Tibial artery (tissue), 4 donors: ENCODE measurements at regions not wholly inside any gene's neighbourhood (a gene's known extent, or its start where the extent isn't known, plus 50 kb on each side); places are given as distances from the start of the nearest gene placed in this dataset.

Experiments
- DNase-seq, 2 donors: peaks; one replicate each; pipeline ENCODE4 v3.0.0-alpha.2; 2019
- H3K27ac ChIP-seq, 2 donors: fragments of 200-600 bp; sonication (generic) in 1 of 2; 1 replicate in 1 of 2; 2 replicates in 1 of 2; pipeline ENCODE4 v1.5.1; 2018 to 2019; ENCODE audit warnings: mild to moderate bottlenecking in 1 of 2
- H3K27me3 ChIP-seq, 2 donors: fragments of 200-600 bp; sonication (generic) in 1 of 2; one replicate each; pipeline versions ENCODE4 v1.5.1 to v1.6.0; 2016 to 2019
- H3K36me3 ChIP-seq, 3 donors: fragments of 200-600 bp; sonication (generic) in 2 of 3; one replicate each; pipeline ENCODE4 v1.5.1; 2016 to 2019; ENCODE audit warnings: mild to moderate bottlenecking in 2 of 3
- H3K4me1 ChIP-seq, 4 donors: fragments of 200-600 bp; sonication (generic) in 2 of 4; 1 replicate in 3 of 4; 2 replicates in 1 of 4; pipeline ENCODE4 v1.5.1; 2016 to 2019
- H3K4me3 ChIP-seq, 2 donors: fragments of 200-600 bp; sonication (generic) in 1 of 2; 1 replicate in 1 of 2; 2 replicates in 1 of 2; pipeline ENCODE4 v1.5.1; 2018 to 2019; ENCODE audit warnings: mild to moderate bottlenecking in 2 of 2
- H3K9me3 ChIP-seq, 3 donors: fragments of 200-600 bp; sonication (generic) in 1 of 3; one replicate each; pipeline ENCODE4 v1.5.1; 2016 to 2019
- CTCF ChIP-seq, 2 experiments: fragments of 200-600 bp in 1 of 2; fragments of 450-650 bp in 1 of 2; IDR thresholded peaks; one replicate each; pipeline ENCODE4 v1.5.1; 2017 to 2019; ENCODE audit warnings: antibody characterized with exemption in 2 of 2, mild to moderate bottlenecking in 1 of 2, moderate library complexity in 1 of 2
- intact Hi-C: fragments of 100-400 bp; cut with DNase I; formaldehyde crosslinking; loops from one replicate; pipeline ENCODE4 v1.15.0; 2023; ENCODE audit warnings: low total_unique reads

- H3K36me3 ChIP-seq = no peaks in the 10 kb centered on the region
- H3K27ac ChIP-seq = no peak overlapping the region
- H3K9me3 ChIP-seq = no peaks in the 10 kb centered on the region
- DNase-seq = no peak
- H3K27me3 ChIP-seq = no peaks in the 10 kb centered on the region
- no peaks in the 10 kb centered on the region for H3K4me1 ChIP-seq
- no peak overlapping the region for H3K4me3 ChIP-seq
- intact Hi-C loops = no loop called here
- no peak for TF ChIP-seq CTCF (IDR thresholded peaks at IDR 0.05)
These were observed 1706.6 kb downstream of the MRPL39 start for GRCh38 chr21:23900727-23901126.

- intact Hi-C loops = no loop called here
- H3K27me3 ChIP-seq = no peaks in the 10 kb centered on the region
- no peaks in the 10 kb centered on the region for H3K36me3 ChIP-seq
- DNase-seq = no peak
- no peaks in the 10 kb centered on the region for H3K9me3 ChIP-seq
- no peak for TF ChIP-seq CTCF (IDR thresholded peaks at IDR 0.05)
- no peaks in the 10 kb centered on the region for H3K4me1 ChIP-seq
- H3K4me3 ChIP-seq = no peak overlapping the region
- H3K27ac ChIP-seq = no peak overlapping the region
These were observed 1707.7 kb downstream of the MRPL39 start for GRCh38 chr21:23899561-23899960.

GRCh38 chr21:23890652-23891051, 1716.6 kb downstream of the MRPL39 start:
- Histone ChIP-seq H3K9me3 (no peaks in the 10 kb centered on the region), H3K27ac (no peak overlapping the region), H3K27me3 (no peaks in the 10 kb centered on the region), H3K4me3 (no peak overlapping the region), H3K4me1 (no peaks in the 10 kb centered on the region), H3K36me3 (no peaks in the 10 kb centered on the region)
- TF ChIP-seq CTCF (IDR thresholded peaks at IDR 0.05) = no peak
- intact Hi-C loops = no loop called here
- no peak for DNase-seq

DNA sequence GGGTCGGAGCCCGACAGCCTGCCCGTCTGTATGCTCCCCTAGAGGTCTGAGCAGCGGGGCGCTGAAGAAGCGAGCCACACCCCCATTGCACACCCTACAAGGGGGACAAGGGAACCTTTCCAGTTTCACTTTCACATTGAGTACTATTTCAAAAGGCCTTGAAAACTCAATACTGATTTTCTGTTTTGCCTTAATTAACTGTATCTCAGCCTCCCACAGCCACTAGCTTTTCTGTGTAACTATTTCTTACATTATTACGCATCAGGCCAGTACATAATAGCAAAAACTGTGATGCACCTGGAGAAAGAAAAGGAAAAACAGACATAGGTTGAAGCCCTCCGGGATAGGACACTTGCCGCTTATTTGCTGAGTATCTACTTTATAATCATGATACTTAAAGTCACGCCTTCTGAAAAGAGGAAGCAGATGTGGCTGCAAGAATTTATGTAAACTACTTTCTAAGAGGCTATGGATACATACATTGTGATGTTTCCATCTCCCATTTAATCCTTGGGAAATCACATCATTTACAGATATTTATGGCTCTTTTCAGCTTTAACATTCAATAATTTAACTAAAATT, 1719.5 kb downstream of the MRPL39 start:
- Histone ChIP-seq H3K4me3 (no peak overlapping the region), H3K27me3 (no peaks in the 10 kb centered on the region), H3K27ac (no peak overlapping the region), H3K9me3 (no peaks in the 10 kb centered on the region), H3K36me3 (no peaks in the 10 kb centered on the region), H3K4me1 (no peaks in the 10 kb centered on the region)
- DNase-seq = no peak
- TF ChIP-seq CTCF (IDR thresholded peaks at IDR 0.05) = no peak
- intact Hi-C loops = no loop called here

GRCh38 chr21:23886828-23887724, 1720.2 kb downstream of the MRPL39 start:
- intact Hi-C loops = no loop called here
- DNase-seq = no peak
- Histone ChIP-seq H3K27me3 (no peaks in the 10 kb centered on the region), H3K4me1 (no peaks in the 10 kb centered on the region), H3K36me3 (no peaks in the 10 kb centered on the region), H3K9me3 (no peaks in the 10 kb centered on the region), H3K4me3 (no peak overlapping the region), H3K27ac (no peak overlapping the region)
- TF ChIP-seq CTCF (IDR thresholded peaks at IDR 0.05) = no peak
